Spleen (tissue), 11 donors: ENCODE measurements at regions not wholly inside any gene's neighbourhood (a gene's known extent, or its start where the extent isn't known, plus 50 kb on each side); places are given as distances from the start of the nearest gene placed in this dataset.

Source experiments
- DNase-seq: peaks from one replicate; pipeline ENCODE4 v3.0.0-alpha.2; 2020
- H3K27ac ChIP-seq, 8 donors: fragments of 200-600 bp; sonication (generic) in 7 of 8; 1 replicate in 4 of 8; 2 replicates in 4 of 8; pipeline versions ENCODE4 v1.5.0 to v1.8.0; 2016 to 2021; ENCODE audit warnings: inconsistent platforms in 4 of 8, mild to moderate bottlenecking in 4 of 8, moderate library complexity in 1 of 8
- H3K27me3 ChIP-seq, 7 donors: fragments of 200-600 bp; sonication (generic) in 6 of 7; replicated peaks in 1 of 7; 1 replicate in 4 of 7; 2 replicates in 3 of 7; pipeline versions ENCODE4 v1.5.0 to v1.8.0; 2016 to 2021; ENCODE audit warnings: inconsistent platforms in 3 of 7, mild to moderate bottlenecking in 1 of 7
- H3K36me3 ChIP-seq, 6 donors: fragments of 200-600 bp; sonication (generic) in 5 of 6; 1 replicate in 4 of 6; 2 replicates in 2 of 6; pipeline versions ENCODE4 v1.5.0 to v1.8.0; 2016 to 2021; ENCODE audit warnings: inconsistent platforms in 2 of 6
- H3K4me1 ChIP-seq, 6 donors: fragments of 200-600 bp; sonication (generic) in 5 of 6; 1 replicate in 3 of 6; 2 replicates in 3 of 6; pipeline versions ENCODE4 v1.5.0 to v1.8.0; 2016 to 2021; ENCODE audit warnings: inconsistent platforms in 3 of 6
- H3K4me3 ChIP-seq, 8 donors: fragments of 200-600 bp; sonication (generic) in 7 of 8; 1 replicate in 4 of 8; 2 replicates in 4 of 8; pipeline versions ENCODE4 v1.5.0 to v1.8.0; 2016 to 2021; ENCODE audit warnings: inconsistent platforms in 4 of 8, mild to moderate bottlenecking in 4 of 8, moderate library complexity in 2 of 8
- H3K9me3 ChIP-seq, 8 donors: fragments of 200-600 bp; sonication (generic) in 7 of 8; 1 replicate in 4 of 8; 2 replicates in 4 of 8; pipeline versions ENCODE4 v1.5.0 to v1.8.0; 2016 to 2021; ENCODE audit warnings: inconsistent platforms in 4 of 8
- CTCF ChIP-seq, 11 experiments: fragments of 200-600 bp in 7 of 11; fragments of 450-650 bp in 4 of 11; sonication (generic) in 4 of 11; IDR thresholded peaks in 8 of 11; conservative IDR thresholded peaks in 3 of 11; 1 replicate in 7 of 11; 2 replicates in 4 of 11; pipeline versions ENCODE4 v1.4.0 to v1.8.0; 2016 to 2021; ENCODE audit warnings: antibody characterized with exemption in 11 of 11, inconsistent platforms in 4 of 11, mild to moderate bottlenecking in 1 of 11
- POLR2A ChIP-seq, 3 donors: fragments of 450-650 bp; IDR thresholded peaks; one replicate each; pipeline ENCODE4 v1.5.1; 2017; ENCODE audit warnings: antibody characterized with exemption in 3 of 3, mild to moderate bottlenecking in 1 of 3
- POLR2AphosphoS5 ChIP-seq, 3 donors: sonication (generic); formaldehyde crosslinking; IDR thresholded peaks; one replicate each; pipeline ENCODE4 v1.5.1; 2017; ENCODE audit warnings: antibody characterized with exemption in 3 of 3
- WGBS, 5 donors: extraction: QIAGEN DNeasy Blood & Tissue Kit in 3 of 5; methylation state at CpG; one replicate each; pipeline versions ENCODE4 v1.1.5 to v1.1.7; 2013 to 2018; 5-methylcytosine and 5-hydroxymethylcytosine counted together
- intact Hi-C: fragments of 100-400 bp; cut with DNase I; formaldehyde crosslinking; loops from one replicate; pipeline ENCODE4 v1.15.0; 2023; ENCODE audit warnings: low total_unique reads
- donor health status: healthy with polysubstance abuse.
- donor health status: DM: no; HTN: no; CAD: no; lungs with moderate emphysema.
- donor health status: DM: no; HTN: no; CAD: no.
- donor health status: Bipolar disorder and iron deficiency.
- donor health status: healthy.
- donor health status: DM: no; HTN: no; CAD: no.
- donor health status: DM: yes; HTN: yes; CAD: no.

GRCh38 chr1:73898540-73898939 lies 299.4 kb downstream of the LRRIQ3 start:
- H3K36me3 ChIP-seq: no peaks in the 10 kb centered on the region
- H3K4me3 ChIP-seq: no peak overlapping the region
- WGBS, 5 donors: 82 to 89% (median 84%) methylated on average over 3 of the region's 3 CpGs
- no peak overlapping the region for H3K27ac ChIP-seq
- no peaks in the 10 kb centered on the region for H3K27me3 ChIP-seq
- H3K4me1 ChIP-seq: no peaks in the 10 kb centered on the region
- no peaks in the 10 kb centered on the region for H3K9me3 ChIP-seq
- TF ChIP-seq POLR2A (IDR thresholded peaks at IDR 0.05) (no peak), POLR2AphosphoS5 (IDR thresholded peaks at IDR 0.05) (no peak), CTCF (IDR thresholded peaks at IDR 0.05 in 8 of 11, conservative IDR thresholded peaks at IDR 0.05 in 3 of 11) (no peak)
- intact Hi-C loops: no loop called here
- DNase-seq: no peak

- H3K36me3 ChIP-seq: no peaks in the 10 kb centered on the region
- H3K27me3 ChIP-seq: no peaks in the 10 kb centered on the region
- DNase-seq: no peak
- WGBS, 5 donors: 80 to 90% (median 82%) methylated on average over 3 of the region's 3 CpGs
- H3K4me1 ChIP-seq: no peaks in the 10 kb centered on the region
- intact Hi-C loops: no loop called here
- no peak overlapping the region for H3K27ac ChIP-seq
- TF ChIP-seq POLR2A (IDR thresholded peaks at IDR 0.05) (no peak), POLR2AphosphoS5 (IDR thresholded peaks at IDR 0.05) (no peak), CTCF (IDR thresholded peaks at IDR 0.05 in 8 of 11, conservative IDR thresholded peaks at IDR 0.05 in 3 of 11) (no peak)
- no peaks in the 10 kb centered on the region for H3K9me3 ChIP-seq
- no peak overlapping the region for H3K4me3 ChIP-seq
These were observed 310.6 kb downstream of the LRRIQ3 start for GRCh38 chr1:73887412-73887811.

- intact Hi-C loops: no loop called here
- no peak overlapping the region for H3K4me3 ChIP-seq
- TF ChIP-seq CTCF (IDR thresholded peaks at IDR 0.05 in 8 of 11, conservative IDR thresholded peaks at IDR 0.05 in 3 of 11) (no peak), POLR2AphosphoS5 (IDR thresholded peaks at IDR 0.05) (no peak), POLR2A (IDR thresholded peaks at IDR 0.05) (no peak)
- H3K27ac ChIP-seq: no peak overlapping the region
- H3K4me1 ChIP-seq: no peaks in the 10 kb centered on the region
- no peak for DNase-seq
- H3K27me3 ChIP-seq: no peaks in the 10 kb centered on the region
- H3K9me3 ChIP-seq: no peaks in the 10 kb centered on the region
- no peaks in the 10 kb centered on the region for H3K36me3 ChIP-seq
- WGBS, 5 donors: 66 to 90% (median 75%) methylated on average over 2 of the region's 2 CpGs
These were observed 311.3 kb downstream of the LRRIQ3 start for GRCh38 chr1:73886716-73887115.

- Histone ChIP-seq H3K27ac (no peak overlapping the region), H3K4me1 (no peaks in the 10 kb centered on the region), H3K4me3 (no peak overlapping the region), H3K36me3 (no peaks in the 10 kb centered on the region), H3K27me3 (no peaks in the 10 kb centered on the region), H3K9me3 (no peaks in the 10 kb centered on the region)
- no peak for TF ChIP-seq CTCF (IDR thresholded peaks at IDR 0.05 in 8 of 11, conservative IDR thresholded peaks at IDR 0.05 in 3 of 11)
- no peak for TF ChIP-seq POLR2AphosphoS5 (IDR thresholded peaks at IDR 0.05)
- TF ChIP-seq POLR2A (IDR thresholded peaks at IDR 0.05): no peak
- no peak for DNase-seq
- WGBS, 5 donors: 48 to 65% (median 57%) methylated on average over 1 of the region's 1 CpG
- intact Hi-C loops: no loop called here
These were observed 323.2 kb downstream of the LRRIQ3 start for GRCh38 chr1:73874806-73875205.
